GM20431 (cell line): ENCODE measurements at regions not wholly inside any gene's neighbourhood (a gene's known extent, or its start where the extent isn't known, plus 50 kb on each side); places are given as distances from the start of the nearest gene placed in this dataset.

Experiments
- in situ Hi-C: fragments of 300-500 bp; cut with MseI, MboI; formaldehyde crosslinking; loops from one replicate; pipeline ENCODE4 v1.15.0; 2020; ENCODE audit warnings: low sequenced_read_pairs; ENCODE audit not compliant: unreplicated experiment

DNA sequence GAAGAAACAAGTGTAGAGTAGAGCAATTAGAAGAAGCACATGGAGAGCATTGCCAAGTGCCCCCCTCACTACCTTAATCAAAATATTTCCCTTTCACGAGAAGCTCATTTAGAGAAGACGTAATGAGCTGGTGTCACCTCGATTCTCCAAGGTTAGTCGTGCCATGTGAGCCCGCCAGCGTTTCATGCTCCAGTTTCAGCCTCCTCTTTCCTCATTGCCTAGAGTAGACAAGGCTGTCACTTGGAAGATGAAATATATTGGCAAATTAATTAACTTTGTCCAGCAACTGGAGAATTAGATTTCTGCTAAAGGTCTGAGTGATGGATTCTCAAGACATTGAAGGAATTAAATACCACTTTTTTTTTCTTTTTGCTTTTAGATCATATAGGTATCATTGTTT, 399.6 kb downstream of the TUSC7 start:
- in situ Hi-C loops = no loop called here

DNA sequence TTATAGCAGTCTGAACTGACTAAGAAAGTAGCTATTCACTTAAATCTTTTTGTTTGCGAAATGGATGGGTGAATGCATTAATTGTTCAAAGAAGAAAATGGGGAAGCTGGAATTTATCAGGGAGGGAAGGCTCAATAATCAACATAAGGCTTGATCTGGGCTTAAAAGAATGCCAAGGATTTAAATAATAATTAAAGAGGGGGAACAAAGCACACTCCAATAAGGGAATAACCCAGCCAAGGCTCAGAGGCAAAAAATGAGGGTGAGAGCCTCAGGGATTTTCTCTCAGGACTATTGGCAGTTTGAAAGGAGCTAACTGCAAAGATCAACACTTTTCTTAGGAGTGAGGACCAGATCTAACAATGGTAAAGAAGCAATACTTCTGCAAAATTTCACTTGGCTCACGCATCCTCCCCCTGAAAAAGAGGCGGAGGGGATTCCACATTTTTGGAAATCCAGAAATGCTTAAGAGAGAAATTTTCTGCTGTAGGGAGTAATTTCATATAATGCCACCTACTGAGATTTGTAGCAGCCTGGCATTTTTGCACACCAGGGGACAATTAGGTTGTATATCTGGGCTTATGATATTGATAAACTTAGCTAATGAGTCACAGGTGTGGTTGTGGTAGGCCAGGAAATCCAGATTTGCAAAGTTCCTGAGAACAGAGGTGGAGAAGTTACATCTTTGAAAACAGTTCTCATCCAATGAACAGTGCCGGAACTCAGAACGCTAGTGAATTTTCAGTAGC, 405.1 kb downstream of the TUSC7 start:
- in situ Hi-C loops = no loop called here

- in situ Hi-C loops = no loop called here
These were observed 407.8 kb downstream of the TUSC7 start for GRCh38 chr3:117117188-117117936.

DNA sequence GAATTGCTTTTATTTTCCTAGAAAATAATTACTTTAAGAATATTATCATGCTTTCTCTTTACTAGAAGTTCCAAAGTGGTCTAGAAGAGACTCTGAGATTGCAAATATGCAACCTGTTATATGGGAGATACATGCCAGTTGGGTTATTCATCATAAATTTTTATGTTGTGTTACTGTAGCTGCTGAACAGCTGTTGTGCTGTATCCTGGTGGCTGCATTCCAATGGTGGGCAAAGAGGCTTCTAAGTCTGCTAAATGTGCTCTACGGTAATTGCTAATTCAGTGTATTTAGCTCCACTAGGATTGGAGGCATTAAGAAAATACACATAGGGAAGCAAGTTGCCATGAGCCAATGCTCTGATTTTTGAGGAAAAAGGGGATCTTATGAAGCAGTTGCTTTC, 409.0 kb downstream of the TUSC7 start:
- in situ Hi-C loops = no loop called here

DNA sequence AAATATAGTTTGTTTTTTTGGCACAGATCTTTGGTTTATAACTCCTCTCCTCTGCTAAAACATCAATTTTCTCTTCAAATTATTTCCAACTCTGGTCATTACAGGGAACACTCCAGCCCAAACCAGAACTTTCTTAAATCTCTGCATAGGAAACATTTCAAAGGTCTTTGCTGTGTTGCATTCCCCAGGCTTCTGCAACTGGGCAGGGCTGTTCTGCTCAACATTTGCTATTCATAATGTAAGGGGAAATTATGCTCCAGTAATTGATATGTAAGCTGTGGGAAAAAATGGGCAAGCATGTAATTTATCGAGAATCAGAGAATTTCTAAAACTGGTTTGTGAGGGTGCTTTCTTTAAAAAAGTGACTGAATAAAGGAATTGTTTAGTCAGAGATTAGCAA, 410.4 kb downstream of the TUSC7 start:
- in situ Hi-C loops = no loop called here

DNA sequence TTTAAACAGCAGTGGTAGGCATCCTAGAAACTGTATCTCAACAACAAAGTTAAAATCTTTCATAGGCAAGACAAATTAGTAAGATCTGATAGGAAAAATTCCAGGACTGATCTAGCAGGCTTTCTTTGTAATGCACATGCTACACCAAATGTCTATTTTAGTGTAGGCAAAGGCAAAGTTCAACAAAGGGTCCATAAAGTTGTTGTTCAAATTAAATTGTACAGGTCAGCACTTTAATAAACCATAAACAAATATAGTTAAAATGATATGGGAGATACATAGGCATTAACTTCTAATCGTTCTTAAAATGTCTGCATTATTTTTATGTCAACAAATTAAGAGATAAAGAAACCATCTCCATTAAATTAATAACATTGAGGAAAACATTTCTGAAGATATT, 413.0 kb downstream of the TUSC7 start:
- in situ Hi-C loops = no loop called here

DNA sequence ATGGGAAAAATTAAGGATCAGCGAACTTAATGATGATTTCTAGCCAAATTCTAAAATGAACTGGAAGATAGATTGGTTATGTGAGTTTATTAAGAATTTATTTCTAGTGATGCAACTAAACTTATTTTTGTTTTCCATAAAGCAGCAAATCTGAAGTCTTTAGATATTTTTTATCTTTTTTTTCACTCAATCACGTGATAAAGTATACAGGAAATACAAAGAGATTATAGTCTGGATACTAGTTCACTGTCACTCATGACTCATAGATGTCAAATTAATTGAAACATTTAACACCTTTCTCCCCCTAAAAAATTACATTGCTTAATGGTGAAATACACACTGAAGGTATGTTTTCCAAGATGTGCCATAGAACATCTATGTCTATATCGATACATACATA, 416.9 kb downstream of the TUSC7 start:
- in situ Hi-C loops = no loop called here

DNA sequence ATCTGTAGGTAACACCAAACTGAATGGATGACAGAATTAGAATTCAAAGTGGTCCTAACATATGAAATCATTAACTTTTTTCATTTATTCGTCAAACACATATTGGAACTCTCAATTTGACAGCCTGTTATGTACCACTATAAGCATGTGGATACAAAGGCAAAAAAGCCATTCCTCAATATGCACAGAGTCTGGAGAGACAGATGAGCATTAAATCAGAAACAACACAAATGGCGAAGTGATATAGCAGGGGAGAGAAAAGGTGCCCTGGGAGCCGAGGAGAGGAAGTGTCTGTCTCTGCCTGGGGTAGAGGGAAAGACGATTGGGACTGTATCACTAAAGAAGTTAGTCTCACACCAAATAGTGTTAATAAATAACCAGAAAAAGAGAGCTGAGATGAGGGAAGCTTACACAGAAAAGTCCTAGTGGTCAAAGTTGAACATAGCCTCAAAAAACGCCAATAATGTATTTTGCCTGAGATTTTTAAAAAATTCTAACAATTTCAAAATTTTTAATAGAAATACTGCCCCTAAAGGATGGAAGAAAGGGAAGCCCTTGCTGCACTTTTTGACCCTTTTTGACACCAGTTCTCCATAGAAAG, 417.5 kb downstream of the TUSC7 start:
- in situ Hi-C loops = no loop called here

GRCh38 chr3:117128133-117128532, 418.6 kb downstream of the TUSC7 start:
- in situ Hi-C loops = no loop called here

GRCh38 chr3:117128872-117129271, 419.3 kb downstream of the TUSC7 start:
- in situ Hi-C loops = no loop called here

GRCh38 chr3:117129516-117129915, 419.9 kb downstream of the TUSC7 start:
- in situ Hi-C loops = no loop called here

DNA sequence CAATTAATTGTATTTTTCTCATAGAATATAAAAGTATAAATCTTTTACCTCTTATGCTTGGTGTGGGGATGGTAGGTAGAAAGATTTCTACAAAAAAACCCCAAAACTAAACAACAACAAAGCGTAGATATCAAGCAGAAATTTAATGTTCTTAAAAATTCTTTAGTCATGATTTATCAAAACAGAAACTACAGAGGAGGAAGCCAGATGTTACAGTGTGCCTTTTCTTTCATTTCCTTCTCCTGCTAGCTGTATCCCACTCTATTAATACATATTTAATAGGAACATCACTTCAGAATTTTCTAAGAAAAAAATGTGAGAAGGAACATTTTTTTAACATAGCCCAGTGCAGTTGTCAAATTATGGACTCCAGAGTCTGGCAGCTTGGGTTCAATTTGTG, 420.6 kb downstream of the TUSC7 start:
- in situ Hi-C loops = no loop called here

DNA sequence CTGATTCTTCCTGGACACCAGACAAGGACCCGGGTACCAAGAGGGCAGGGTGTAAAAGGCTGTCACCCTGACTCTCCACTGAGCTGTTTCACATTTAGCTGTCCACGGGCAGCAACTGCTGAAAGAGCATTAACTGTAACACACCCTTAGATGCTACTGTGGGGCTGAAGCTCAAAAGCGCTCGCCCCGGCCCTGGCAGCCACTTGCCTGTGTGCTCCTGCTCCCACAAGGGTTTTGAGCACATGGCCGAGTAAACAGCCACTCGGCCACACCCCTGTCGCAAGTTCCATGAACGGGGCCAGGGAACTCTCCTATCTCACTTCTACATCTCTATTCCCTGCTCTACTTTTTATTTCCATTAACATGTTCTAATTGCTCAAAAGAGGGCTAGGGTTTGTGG, 421.7 kb downstream of the TUSC7 start:
- in situ Hi-C loops = no loop called here

DNA sequence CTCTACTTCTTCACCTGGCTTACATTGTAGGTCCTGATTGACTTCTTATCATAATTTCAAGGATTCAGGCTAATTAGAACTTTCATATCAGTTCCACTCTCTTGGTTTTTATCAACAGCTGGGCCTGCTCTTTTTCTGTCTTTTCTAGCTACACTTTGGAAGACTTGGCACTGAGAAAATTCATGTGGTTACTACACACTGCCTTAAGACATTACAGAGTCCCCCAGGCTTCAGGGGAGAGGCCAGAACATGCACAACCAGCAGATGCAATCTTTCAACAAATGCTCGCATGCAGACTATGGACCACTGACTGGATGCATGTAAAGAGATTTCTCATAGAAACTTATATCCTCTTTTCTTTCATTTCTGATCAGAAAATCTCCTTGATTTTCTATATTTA, 423.5 kb downstream of the TUSC7 start:
- in situ Hi-C loops = no loop called here

- in situ Hi-C loops = no loop called here
These were observed 425.6 kb downstream of the TUSC7 start for GRCh38 chr3:117135207-117135606.

DNA sequence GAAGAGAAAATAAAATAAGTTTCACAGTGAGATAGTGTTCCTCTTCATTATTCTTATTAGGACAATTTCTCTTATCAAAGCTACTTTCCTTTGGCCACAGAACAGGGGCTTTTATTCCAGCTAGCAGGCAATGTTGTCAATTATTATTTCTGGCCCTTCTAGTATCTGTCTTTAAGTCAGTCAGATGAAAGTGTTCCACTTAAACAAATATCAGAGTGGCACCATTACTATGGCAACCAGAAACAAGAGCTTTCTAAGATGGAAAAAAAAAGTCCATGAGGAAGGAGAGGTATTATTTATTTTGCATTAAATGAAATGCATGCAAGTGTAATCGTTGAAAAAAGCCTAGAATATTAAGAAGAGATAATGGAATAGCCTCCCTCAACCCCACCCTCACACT, 426.4 kb downstream of the TUSC7 start:
- in situ Hi-C loops = no loop called here

DNA sequence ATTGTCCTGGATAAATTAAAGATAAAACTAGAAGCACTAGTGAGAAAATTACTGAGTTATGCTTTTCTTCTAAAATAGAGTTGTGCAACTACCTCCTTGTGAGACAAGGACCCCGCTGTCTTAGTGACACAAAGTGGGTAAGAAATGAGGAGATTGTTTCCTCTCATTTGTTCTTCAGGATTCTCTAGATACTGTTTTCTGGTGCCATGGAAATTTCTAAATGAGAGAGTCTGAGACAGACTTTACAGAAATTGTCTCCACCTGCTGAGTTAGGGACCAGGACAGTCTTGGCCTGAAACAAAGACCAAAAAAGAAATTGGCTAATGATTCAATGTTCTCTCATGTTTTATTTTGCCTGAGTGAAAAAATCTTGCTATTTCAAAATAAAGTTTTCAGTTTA, 427.5 kb downstream of the TUSC7 start:
- in situ Hi-C loops = no loop called here

DNA sequence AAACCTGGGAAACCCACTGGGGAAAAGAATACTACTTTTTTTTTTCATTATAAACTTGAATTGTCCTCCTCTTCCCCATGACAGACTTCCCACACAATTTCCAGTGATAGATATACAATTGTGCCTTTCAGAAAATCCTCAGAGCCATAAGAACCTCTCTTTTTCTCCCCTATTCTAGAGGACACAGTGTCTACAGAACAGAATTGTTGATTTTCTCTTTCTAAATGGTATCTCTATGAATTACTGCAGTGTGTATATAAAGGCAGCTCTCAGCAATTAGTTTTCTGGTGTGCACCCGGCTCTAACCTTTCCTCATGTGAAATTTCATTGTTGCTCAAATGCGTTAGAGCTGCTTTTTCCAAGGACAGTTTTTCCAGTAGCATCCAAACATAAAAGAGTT, 430.1 kb downstream of the TUSC7 start:
- in situ Hi-C loops = no loop called here

- in situ Hi-C loops = no loop called here
These were observed 432.2 kb downstream of the TUSC7 start for GRCh38 chr3:117141812-117142211.

DNA sequence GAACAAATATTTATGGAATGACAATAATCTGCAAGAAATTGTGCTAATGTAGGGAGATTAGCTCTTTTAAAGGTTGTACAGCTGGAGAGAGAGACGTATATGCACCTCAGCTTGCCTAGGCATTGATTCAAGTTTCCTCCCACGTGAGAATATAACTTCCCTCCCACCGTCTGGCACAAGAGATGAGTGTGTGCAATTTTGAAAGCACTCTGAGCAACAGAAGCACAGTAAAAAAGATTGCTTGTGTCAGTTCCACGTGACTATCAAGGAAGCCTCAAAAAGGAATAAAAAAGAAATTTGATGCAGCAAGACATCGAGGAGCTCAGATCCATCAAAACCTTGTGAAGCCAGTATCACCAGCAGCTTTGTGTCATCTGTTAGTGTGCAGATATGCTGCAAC, 435.3 kb downstream of the TUSC7 start:
- in situ Hi-C loops = no loop called here

- in situ Hi-C loops = no loop called here
These were observed 436.1 kb downstream of the TUSC7 start for GRCh38 chr3:117145677-117146076.
